ENCODE measurements at regions not wholly inside any gene's neighbourhood (a gene's known extent, or its start where the extent isn't known, plus 50 kb on each side); places are given as distances from the start of the nearest gene placed in this dataset.

DNA sequence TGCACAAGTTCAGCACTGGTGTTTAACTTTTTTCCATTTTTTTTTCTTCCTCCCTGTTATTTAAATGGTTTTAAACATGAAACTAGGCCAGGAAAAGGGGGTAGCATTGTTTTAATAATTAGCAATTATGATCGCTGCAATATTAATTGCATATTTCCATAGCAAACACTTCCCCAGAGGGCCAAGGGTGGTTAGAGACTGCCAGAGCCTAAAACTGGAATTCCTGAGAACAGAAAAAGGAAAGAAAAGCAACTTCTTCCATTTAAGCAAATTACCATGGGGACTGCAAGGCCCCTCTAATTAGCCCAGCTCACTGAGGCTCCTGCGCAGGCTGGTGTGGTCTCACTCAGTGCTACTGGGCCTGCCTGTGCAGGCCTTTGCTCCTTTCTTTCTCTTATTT is 201.5 kb downstream of the SMAD2 start:
- no peak for FAIRE-seq
- Histone ChIP-seq H3K36me3 (ENCODE audit: control insufficient read depth, insufficient read depth, low read length) (no peaks in the 10 kb centered on the region), H3K9me1 (ENCODE audit: control insufficient read depth, insufficient read depth, low read length) (no peaks in the 10 kb centered on the region), H3K9me3 (replicated peaks; ENCODE audit: control insufficient read depth, insufficient read depth, low read depth, low read length) (no peaks in the 10 kb centered on the region), H3K4me1 (replicated peaks in 1 of 2; ENCODE audit: control insufficient read depth in 2 of 2, insufficient read depth in 2 of 2, low read length in 2 of 2) (no peaks in the 10 kb centered on the region), H2AFZ (ENCODE audit: low read depth, low read length) (no peak overlapping the region), H3K4me2 (ENCODE audit: insufficient read depth, low read length) (no peak overlapping the region), H3K27ac (ENCODE audit: extremely low read depth, low read depth, low read length) (no peak overlapping the region), H3K27me3 (ENCODE audit: control insufficient read depth in 2 of 2, insufficient read depth in 2 of 2, low read length in 2 of 2) (peaks cover 0 to 9% of the 10 kb centered on the region in 2 experiments; a peak in 1 of 5 replicates), H4K20me1 (replicated peaks; ENCODE audit: control insufficient read depth, insufficient read depth, low read length) (no peaks in the 10 kb centered on the region), H3K9ac (ENCODE audit: insufficient read depth in 1 of 2, low read depth in 2 of 2, low read length in 2 of 2) (no peak overlapping the region), H3K79me2 (ENCODE audit: control insufficient read depth, insufficient read depth, low read length) (no peaks in the 10 kb centered on the region), H3K4me3 (no peak overlapping the region)
- TF ChIP-seq XRCC4 (IDR thresholded peaks at IDR 0.05; ENCODE audit: extremely low read depth, insufficient read depth, insufficient read length) = no peak
- TF ChIP-seq ZNF707 (CRISPR knock-in tag; conservative IDR thresholded peaks at IDR 0.05) = no peak
- TF ChIP-seq L3MBTL2 (IDR thresholded peaks at IDR 0.05) = no peak
- TF ChIP-seq U2AF1 (optimal IDR thresholded peaks at IDR 0.05; ENCODE audit: low read depth, low read length) = no peak
- TF ChIP-seq ZNF12 (CRISPR knock-in tag; IDR thresholded peaks at IDR 0.05) = no peak
- TF ChIP-seq FOXJ3 (CRISPR knock-in tag; IDR thresholded peaks at IDR 0.05) = no peak
- no peak for TF ChIP-seq ZNF507 (tag; conservative IDR thresholded peaks at IDR 0.05)
- TF ChIP-seq SREBF1 (IDR thresholded peaks at IDR 0.05; ENCODE audit: borderline replicate concordance, low read depth, low read length) = no peak
- TF ChIP-seq, protein P1, sequence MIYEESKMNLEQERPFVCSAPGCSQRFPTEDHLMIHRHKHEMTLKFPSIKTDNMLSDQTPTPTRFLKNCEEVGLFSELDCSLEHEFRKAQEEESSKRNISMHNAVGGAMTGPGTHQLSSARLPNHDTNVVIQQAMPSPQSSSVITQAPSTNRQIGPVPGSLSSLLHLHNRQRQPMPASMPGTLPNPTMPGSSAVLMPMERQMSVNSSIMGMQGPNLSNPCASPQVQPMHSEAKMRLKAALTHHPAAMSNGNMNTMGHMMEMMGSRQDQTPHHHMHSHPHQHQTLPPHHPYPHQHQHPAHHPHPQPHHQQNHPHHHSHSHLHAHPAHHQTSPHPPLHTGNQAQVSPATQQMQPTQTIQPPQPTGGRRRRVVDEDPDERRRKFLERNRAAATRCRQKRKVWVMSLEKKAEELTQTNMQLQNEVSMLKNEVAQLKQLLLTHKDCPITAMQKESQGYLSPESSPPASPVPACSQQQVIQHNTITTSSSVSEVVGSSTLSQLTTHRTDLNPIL (CRISPR knock-in tag; IDR thresholded peaks at IDR 0.05) = no peak
- TF ChIP-seq, protein P2, sequence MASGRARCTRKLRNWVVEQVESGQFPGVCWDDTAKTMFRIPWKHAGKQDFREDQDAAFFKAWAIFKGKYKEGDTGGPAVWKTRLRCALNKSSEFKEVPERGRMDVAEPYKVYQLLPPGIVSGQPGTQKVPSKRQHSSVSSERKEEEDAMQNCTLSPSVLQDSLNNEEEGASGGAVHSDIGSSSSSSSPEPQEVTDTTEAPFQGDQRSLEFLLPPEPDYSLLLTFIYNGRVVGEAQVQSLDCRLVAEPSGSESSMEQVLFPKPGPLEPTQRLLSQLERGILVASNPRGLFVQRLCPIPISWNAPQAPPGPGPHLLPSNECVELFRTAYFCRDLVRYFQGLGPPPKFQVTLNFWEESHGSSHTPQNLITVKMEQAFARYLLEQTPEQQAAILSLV (tag; IDR thresholded peaks at IDR 0.05) = no peak
- TF ChIP-seq, protein P3, sequence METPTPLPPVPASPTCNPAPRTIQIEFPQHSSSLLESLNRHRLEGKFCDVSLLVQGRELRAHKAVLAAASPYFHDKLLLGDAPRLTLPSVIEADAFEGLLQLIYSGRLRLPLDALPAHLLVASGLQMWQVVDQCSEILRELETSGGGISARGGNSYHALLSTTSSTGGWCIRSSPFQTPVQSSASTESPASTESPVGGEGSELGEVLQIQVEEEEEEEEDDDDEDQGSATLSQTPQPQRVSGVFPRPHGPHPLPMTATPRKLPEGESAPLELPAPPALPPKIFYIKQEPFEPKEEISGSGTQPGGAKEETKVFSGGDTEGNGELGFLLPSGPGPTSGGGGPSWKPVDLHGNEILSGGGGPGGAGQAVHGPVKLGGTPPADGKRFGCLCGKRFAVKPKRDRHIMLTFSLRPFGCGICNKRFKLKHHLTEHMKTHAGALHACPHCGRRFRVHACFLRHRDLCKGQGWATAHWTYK (CRISPR knock-in tag; IDR thresholded peaks at IDR 0.05) = no peak
- no peak for TF ChIP-seq SNIP1 (IDR thresholded peaks at IDR 0.05; ENCODE audit: low read depth)
- no peak for ATAC-seq
- no CpG with 5 or more reads among the region's 2 CpGs for WGBS (ENCODE audit: insufficient coverage, low coverage, missing lambda C conversion rate)
- in situ Hi-C loops (cut with MboI) (no loop called here), intact Hi-C loops (cut with micrococcal nuclease) (no loop called here)
- ChIA-PET CTCF (ENCODE audit: low intra/inter-chr PET ratio) (no interaction called here), POLR2A (no interaction called here)
- no TSS peak for BruUV-seq (replicated peaks)
- DNase-seq (ENCODE audit: extremely low read depth in 1 of 4, low spot score in 3 of 4) = no peak

All from K562 (cell line).